Mammary epithelial cell (primary cell): ENCODE measurements at regions not wholly inside any gene's neighbourhood (a gene's known extent, or its start where the extent isn't known, plus 50 kb on each side); places are given as distances from the start of the nearest gene placed in this dataset.

Source experiments
- EZH2 ChIP-seq: IDR thresholded peaks from 2 replicates; pipeline ENCODE4 v1.6.1; 2012; ENCODE audit warnings: low read length, inconsistent platforms, borderline replicate concordance
- TF ChIP-seq, protein P1 (sequence below), 2 donors: IDR thresholded peaks in 1 of 2; conservative IDR thresholded peaks in 1 of 2; 2 replicates each; pipeline ENCODE4 v1.5.1; 2011 to 2012; ENCODE audit warnings: inconsistent platforms in 2 of 2, low read length in 2 of 2, mild to moderate bottlenecking in 2 of 2, control low read depth in 1 of 2, low read depth in 1 of 2; ENCODE audit not compliant: insufficient read depth in 1 of 2; ENCODE audit errors: extremely low read depth in 1 of 2

DNA sequence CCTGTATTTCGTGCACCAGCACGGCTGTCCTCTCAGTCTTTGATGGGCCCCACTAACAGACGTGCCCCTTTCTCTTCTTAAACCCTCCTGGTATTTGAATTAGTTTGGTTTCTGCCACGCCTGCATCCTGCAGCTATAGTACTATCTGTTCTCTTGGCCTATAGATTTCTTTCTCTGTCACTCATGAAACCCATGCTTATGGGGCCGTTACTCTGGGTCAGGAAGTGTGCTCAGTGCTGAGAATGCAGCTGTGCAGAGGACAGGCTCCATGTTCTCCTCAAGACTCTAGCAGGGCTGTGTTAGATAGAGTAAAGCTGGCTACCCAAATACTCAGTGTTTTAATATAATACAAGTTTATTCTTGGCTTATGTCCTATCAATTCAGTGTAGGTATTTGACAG, 180.0 kb downstream of the INSIG2 start:
- TF ChIP-seq, protein P1, sequence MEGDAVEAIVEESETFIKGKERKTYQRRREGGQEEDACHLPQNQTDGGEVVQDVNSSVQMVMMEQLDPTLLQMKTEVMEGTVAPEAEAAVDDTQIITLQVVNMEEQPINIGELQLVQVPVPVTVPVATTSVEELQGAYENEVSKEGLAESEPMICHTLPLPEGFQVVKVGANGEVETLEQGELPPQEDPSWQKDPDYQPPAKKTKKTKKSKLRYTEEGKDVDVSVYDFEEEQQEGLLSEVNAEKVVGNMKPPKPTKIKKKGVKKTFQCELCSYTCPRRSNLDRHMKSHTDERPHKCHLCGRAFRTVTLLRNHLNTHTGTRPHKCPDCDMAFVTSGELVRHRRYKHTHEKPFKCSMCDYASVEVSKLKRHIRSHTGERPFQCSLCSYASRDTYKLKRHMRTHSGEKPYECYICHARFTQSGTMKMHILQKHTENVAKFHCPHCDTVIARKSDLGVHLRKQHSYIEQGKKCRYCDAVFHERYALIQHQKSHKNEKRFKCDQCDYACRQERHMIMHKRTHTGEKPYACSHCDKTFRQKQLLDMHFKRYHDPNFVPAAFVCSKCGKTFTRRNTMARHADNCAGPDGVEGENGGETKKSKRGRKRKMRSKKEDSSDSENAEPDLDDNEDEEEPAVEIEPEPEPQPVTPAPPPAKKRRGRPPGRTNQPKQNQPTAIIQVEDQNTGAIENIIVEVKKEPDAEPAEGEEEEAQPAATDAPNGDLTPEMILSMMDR (conservative IDR thresholded peaks at IDR 0.05 in 1 of 2, IDR thresholded peaks at IDR 0.05 in 1 of 2; ENCODE audit: extremely low read depth in 1 of 2, insufficient read depth in 1 of 2, low read depth in 1 of 2, low read length in 2 of 2): no peak
- TF ChIP-seq EZH2: no peak
